ENCODE measurements at regions not wholly inside any gene's neighbourhood (a gene's known extent, or its start where the extent isn't known, plus 50 kb on each side); places are given as distances from the start of the nearest gene placed in this dataset.

GRCh38 chr10:128964100-128964403 lies 503.0 kb upstream of the MGMT start:
- intact Hi-C loops (cut with DNase I; ENCODE audit: low total_unique reads), result no loop called here
- TF ChIP-seq POLR2A (IDR thresholded peaks at IDR 0.05), result no peak
- TF ChIP-seq CTCF (IDR thresholded peaks at IDR 0.05), result no peak
- no peak overlapping the region for H3K4me3 ChIP-seq (ENCODE audit: low read depth, poor library complexity, severe bottlenecking)
- no peak for DNase-seq (ENCODE audit: low spot score in 2 of 2)
- 42 to 61% methylated on average over 2 to 3 of the region's 3 CpGs for WGBS, 2 donors

GRCh38 chr10:128967980-128968756 lies 498.9 kb upstream of the MGMT start:
- TF ChIP-seq CTCF (IDR thresholded peaks at IDR 0.05), result no peak
- no peak for TF ChIP-seq POLR2A (IDR thresholded peaks at IDR 0.05)
- 84% methylated on average over 11 of the region's 11 CpGs for WGBS, 2 donors
- intact Hi-C loops (cut with DNase I; ENCODE audit: low total_unique reads), result no loop called here
- no peak overlapping the region for H3K4me3 ChIP-seq (ENCODE audit: low read depth, poor library complexity, severe bottlenecking)
- DNase-seq (ENCODE audit: low spot score in 2 of 2), result no peak

DNA sequence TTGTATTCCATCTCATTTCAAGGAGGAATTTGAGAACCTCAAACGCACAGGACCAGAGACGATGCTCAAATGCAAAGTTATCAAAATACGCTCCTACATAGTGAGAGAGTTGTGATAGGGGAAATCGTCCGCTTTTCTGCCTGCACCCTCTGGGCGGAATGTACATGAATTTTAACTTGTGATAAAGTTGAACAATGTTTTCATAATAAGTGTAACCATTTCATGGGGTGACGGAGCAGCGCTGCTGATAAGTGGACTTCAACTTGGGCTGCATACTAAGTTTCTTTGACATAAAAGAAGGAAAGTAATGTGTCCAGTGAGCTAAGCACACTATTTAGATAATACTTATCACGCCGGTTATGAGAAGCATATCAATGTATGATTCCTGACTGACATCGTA lies 497.5 kb upstream of the MGMT start:
- WGBS, 2 donors, result 92 to 93% methylated on average over 11 of the region's 11 CpGs
- H3K4me3 ChIP-seq (ENCODE audit: low read depth, poor library complexity, severe bottlenecking), result no peak overlapping the region
- intact Hi-C loops (cut with DNase I; ENCODE audit: low total_unique reads), result no loop called here
- no peak for TF ChIP-seq CTCF (IDR thresholded peaks at IDR 0.05)
- no peak for TF ChIP-seq POLR2A (IDR thresholded peaks at IDR 0.05)
- DNase-seq (ENCODE audit: low spot score in 2 of 2), result no peak

- intact Hi-C loops (cut with DNase I; ENCODE audit: low total_unique reads), result no loop called here
Measured at GRCh38 chr10:128971374-128972035, 495.5 kb upstream of the MGMT start.

DNA sequence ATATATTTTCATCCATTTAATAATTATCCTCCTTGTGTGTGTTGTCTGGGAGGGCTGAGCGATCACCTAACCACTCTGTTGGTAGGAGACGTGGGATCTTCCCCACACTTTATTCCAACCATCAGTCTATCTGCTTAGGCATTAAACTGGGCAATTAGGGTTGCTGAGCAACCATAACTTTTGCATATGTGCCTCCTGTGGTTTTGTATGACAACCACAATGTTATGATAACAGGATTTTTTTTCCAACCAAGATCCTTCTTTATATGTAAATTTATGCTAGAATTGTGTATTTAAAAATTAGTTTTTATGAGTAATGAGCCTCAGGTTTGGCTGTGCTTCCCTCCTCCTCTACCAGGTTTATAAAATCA lies 495.0 kb upstream of the MGMT start:
- TF ChIP-seq POLR2A (IDR thresholded peaks at IDR 0.05) (no peak), CTCF (IDR thresholded peaks at IDR 0.05) (no peak)
- intact Hi-C loops (cut with DNase I; ENCODE audit: low total_unique reads), result no loop called here
- 90 to 94% methylated on average over 2 of the region's 2 CpGs for WGBS, 2 donors
- no peak for DNase-seq (ENCODE audit: low spot score in 2 of 2)
- H3K4me3 ChIP-seq (ENCODE audit: low read depth, poor library complexity, severe bottlenecking), result no peak overlapping the region

More at GRCh38 chr10:128971374-128972035, 495.5 kb upstream of the MGMT start:
- no peak overlapping the region for H3K4me3 ChIP-seq (ENCODE audit: low read depth, poor library complexity, severe bottlenecking)
- no peak for DNase-seq (ENCODE audit: low spot score in 2 of 2)
- TF ChIP-seq CTCF (IDR thresholded peaks at IDR 0.05) (no peak), POLR2A (IDR thresholded peaks at IDR 0.05) (no peak)
- WGBS, 2 donors, result 86 to 90% methylated on average over 11 of the region's 11 CpGs

All from lower leg skin (tissue), 4 donors.